Epithelial cell of proximal tubule (primary cell): ENCODE measurements at regions not wholly inside any gene's neighbourhood (a gene's known extent, or its start where the extent isn't known, plus 50 kb on each side); places are given as distances from the start of the nearest gene placed in this dataset.

Source experiments
- DNase-seq: peaks from one replicate; pipeline ENCODE4 v3.0.0-alpha.2; 2011; ENCODE audit warnings: low read depth
- H3K4me3 ChIP-seq: 2 replicates; pipeline ENCODE4 v1.5.1; 2011; ENCODE audit warnings: low read depth, mild to moderate bottlenecking, low read length
- TF ChIP-seq, protein P1 (sequence below): conservative IDR thresholded peaks from 2 replicates; pipeline ENCODE4 v1.5.1; 2012; ENCODE audit warnings: low read depth, mild to moderate bottlenecking, low read length

DNA sequence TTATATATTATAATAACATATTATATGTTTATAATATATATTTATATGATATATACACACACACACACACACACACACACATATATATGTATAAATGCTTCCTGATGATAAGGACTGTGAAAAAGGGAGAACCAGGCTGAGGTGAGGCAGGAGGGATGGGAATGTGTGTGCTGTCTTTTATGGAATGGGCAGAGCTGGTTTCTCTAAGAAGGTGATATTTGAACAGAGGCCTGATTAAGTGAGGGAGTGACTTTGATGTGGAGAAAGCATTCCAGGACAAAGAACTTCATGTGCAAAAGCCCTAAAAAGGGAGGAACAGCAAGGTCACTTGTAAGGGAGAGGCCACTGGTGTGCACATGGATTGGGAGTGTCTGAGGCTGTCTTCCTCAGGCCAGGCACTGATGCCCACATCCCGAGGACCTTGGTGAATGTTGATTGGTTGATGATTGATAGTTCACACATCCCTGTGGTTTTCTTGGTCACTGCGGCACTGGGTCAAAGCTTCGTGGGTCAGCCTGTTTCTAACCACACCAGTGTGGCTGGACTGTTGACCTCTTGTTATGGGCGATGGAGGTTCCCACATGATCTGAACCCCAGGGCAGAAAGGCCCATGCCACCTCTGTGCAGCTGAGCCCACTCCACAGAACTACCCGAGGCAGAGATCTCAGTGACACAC lies 196.9 kb downstream of the MYCN start:
- DNase-seq, result no peak
- H3K4me3 ChIP-seq, result no peak overlapping the region
- TF ChIP-seq, protein P1, sequence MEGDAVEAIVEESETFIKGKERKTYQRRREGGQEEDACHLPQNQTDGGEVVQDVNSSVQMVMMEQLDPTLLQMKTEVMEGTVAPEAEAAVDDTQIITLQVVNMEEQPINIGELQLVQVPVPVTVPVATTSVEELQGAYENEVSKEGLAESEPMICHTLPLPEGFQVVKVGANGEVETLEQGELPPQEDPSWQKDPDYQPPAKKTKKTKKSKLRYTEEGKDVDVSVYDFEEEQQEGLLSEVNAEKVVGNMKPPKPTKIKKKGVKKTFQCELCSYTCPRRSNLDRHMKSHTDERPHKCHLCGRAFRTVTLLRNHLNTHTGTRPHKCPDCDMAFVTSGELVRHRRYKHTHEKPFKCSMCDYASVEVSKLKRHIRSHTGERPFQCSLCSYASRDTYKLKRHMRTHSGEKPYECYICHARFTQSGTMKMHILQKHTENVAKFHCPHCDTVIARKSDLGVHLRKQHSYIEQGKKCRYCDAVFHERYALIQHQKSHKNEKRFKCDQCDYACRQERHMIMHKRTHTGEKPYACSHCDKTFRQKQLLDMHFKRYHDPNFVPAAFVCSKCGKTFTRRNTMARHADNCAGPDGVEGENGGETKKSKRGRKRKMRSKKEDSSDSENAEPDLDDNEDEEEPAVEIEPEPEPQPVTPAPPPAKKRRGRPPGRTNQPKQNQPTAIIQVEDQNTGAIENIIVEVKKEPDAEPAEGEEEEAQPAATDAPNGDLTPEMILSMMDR, result no peak

GRCh38 chr2:16136461-16137035 lies 196.2 kb downstream of the MYCN start:
- TF ChIP-seq, protein P1, result no peak
- no peak for DNase-seq
- H3K4me3 ChIP-seq, result no peak overlapping the region

GRCh38 chr2:16135913-16136310 lies 195.6 kb downstream of the MYCN start:
- no peak for DNase-seq
- TF ChIP-seq, protein P1, result no peak
- H3K4me3 ChIP-seq, result no peak overlapping the region

DNA sequence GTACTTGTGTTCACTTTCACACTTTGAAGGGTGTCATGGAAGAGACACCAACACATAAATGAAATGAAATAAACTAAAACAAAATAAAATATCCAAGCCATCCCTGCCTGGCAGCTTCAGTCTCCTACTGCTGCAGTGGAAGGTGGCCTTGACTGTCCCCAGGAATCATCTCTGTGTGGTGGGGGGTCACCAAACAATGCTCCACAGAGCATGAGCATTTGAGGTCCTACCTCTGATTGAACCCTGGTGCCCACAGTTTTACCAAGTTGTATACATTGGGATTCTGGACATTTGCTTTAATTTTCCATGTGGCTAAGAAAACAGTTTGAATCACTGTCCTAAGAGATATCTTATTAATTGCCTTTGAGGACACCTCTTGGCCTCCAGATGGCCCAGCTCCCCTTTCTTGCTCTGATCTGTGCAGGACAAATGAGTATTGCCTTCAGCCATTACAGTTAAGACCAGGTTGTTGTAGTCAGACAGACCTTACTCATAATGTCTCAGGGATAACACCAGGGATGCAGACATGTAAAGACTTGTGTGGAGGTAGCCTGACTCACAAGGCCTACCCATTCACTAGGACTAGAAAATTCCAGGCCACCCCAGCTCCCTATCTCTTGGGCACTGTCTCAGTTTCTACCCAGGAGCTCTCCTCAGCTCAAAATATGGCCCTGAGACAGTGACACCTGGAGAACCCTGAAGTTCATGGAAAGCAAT lies 195.0 kb downstream of the MYCN start:
- DNase-seq, result no peak
- TF ChIP-seq, protein P1, result no peak
- no peak overlapping the region for H3K4me3 ChIP-seq

- no peak for DNase-seq
- no peak overlapping the region for H3K4me3 ChIP-seq
- TF ChIP-seq, protein P1, result no peak
These were observed 194.3 kb downstream of the MYCN start for GRCh38 chr2:16134436-16135165.

DNA sequence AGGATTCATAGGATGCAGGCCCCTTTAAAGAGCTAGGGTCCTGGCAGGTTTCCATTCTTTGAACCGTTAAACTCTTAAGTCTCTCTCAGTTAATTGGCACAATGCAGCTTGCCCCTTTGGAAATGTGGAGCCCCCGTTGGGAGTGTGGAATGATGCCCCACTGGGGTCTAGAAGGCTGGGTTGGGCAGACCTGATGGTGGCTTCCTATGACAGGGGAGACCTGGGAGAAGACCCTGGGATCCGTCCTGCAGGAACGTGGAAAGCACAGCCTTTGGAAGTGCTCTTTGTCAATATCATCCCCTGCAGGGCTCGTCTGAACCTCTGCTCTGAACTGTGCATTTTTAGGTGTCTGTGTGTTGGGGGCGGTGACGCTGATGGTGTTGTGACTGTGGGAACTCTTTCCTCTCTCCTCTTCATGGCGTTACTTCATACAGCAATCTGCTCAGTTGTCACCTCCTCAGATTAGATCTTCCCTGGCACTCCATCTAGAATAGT lies 190.6 kb downstream of the MYCN start:
- TF ChIP-seq, protein P1, result no peak
- H3K4me3 ChIP-seq, result no peak overlapping the region
- no peak for DNase-seq
